MM.1S (cell line): ENCODE measurements at regions not wholly inside any gene's neighbourhood (a gene's known extent, or its start where the extent isn't known, plus 50 kb on each side); places are given as distances from the start of the nearest gene placed in this dataset.
A peak's percentile ranks its signal among the peaks of the same experiment; 100 is the strongest.

Experiments used
- DNase-seq: peaks from one replicate; pipeline ENCODE4 v3.0.0-alpha.2; 2015
- H2AFZ ChIP-seq: fragments of 300-600 bp; sonication (generic); 2 replicates; pipeline ENCODE4 v1.6.0; 2016; ENCODE audit warnings: antibody characterized with exemption, low read length
- H3F3A ChIP-seq: fragments of 300-600 bp; sonication (generic); 2 replicates; pipeline ENCODE4 v1.6.1; 2016; ENCODE audit warnings: mild to moderate bottlenecking, antibody characterized with exemption, low read length, moderate library complexity, mixed read lengths; ENCODE audit not compliant: insufficient read depth
- H3K27ac ChIP-seq: fragments of 300-600 bp; sonication (generic); 2 replicates; pipeline ENCODE4 v1.5.1; 2016; ENCODE audit warnings: mild to moderate bottlenecking, low read length
- H3K27me3 ChIP-seq: fragments of 300-600 bp; sonication (generic); replicated peaks from 2 replicates; pipeline ENCODE4 v1.6.0; 2016; ENCODE audit warnings: low read length; ENCODE audit not compliant: insufficient read depth
- H3K36me3 ChIP-seq: fragments of 300-600 bp; sonication (generic); replicated peaks from 2 replicates; pipeline ENCODE4 v1.6.1; 2016; ENCODE audit warnings: mild to moderate bottlenecking, low read length, mixed read lengths; ENCODE audit not compliant: insufficient read depth
- H3K4me1 ChIP-seq: fragments of 300-600 bp; sonication (generic); 2 replicates; pipeline ENCODE4 v1.6.1; 2016; ENCODE audit warnings: low read length, mixed read lengths
- H3K4me2 ChIP-seq: fragments of 300-600 bp; sonication (generic); 2 replicates; pipeline ENCODE4 v1.6.0; 2016; ENCODE audit warnings: low read depth, low read length
- H3K4me3 ChIP-seq: fragments of 300-600 bp; sonication (generic); 2 replicates; pipeline ENCODE4 v1.5.1; 2016; ENCODE audit warnings: low read length, mixed read lengths
- H3K79me2 ChIP-seq: fragments of 300-600 bp; sonication (generic); 2 replicates; pipeline ENCODE4 v1.6.1; 2016; ENCODE audit warnings: mixed run types, low read length, mixed read lengths
- H3K9ac ChIP-seq: fragments of 300-600 bp; sonication (generic); 2 replicates; pipeline ENCODE4 v1.6.1; 2016; ENCODE audit warnings: low read length, mixed read lengths
- H3K9me2 ChIP-seq: fragments of 300-600 bp; sonication (generic); replicated peaks from 2 replicates; pipeline ENCODE4 v1.6.1; 2016; ENCODE audit warnings: mild to moderate bottlenecking, low read length, mixed read lengths; ENCODE audit not compliant: insufficient read depth
- H3K9me3 ChIP-seq: fragments of 300-600 bp; sonication (generic); replicated peaks from 2 replicates; pipeline ENCODE4 v1.6.1; 2016; ENCODE audit warnings: mild to moderate bottlenecking, low read length, mixed read lengths; ENCODE audit not compliant: insufficient read depth
- H4K20me1 ChIP-seq: fragments of 300-600 bp; sonication (generic); 2 replicates; pipeline ENCODE4 v1.6.1; 2016; ENCODE audit warnings: mild to moderate bottlenecking, low read length, moderate library complexity, mixed read lengths; ENCODE audit not compliant: insufficient read depth
- EZH2 ChIP-seq: fragments of 300-600 bp; sonication (generic); optimal IDR thresholded peaks from 2 replicates; pipeline ENCODE3; 2017; ENCODE audit warnings: low read depth, mild to moderate bottlenecking, antibody characterized with exemption, low read length, mixed read lengths
- EZH2phosphoT487 ChIP-seq: fragments of 300-600 bp; sonication (generic); IDR thresholded peaks from 2 replicates; pipeline ENCODE4 v1.6.1; 2018; ENCODE audit warnings: antibody characterized with exemption, low read length
- TF ChIP-seq, protein P1 (sequence below): fragments of 300-600 bp; sonication (generic); IDR thresholded peaks from 2 replicates; pipeline ENCODE4 v1.5.1; 2016; ENCODE audit warnings: antibody characterized with exemption, low read length, mixed read lengths

DNA sequence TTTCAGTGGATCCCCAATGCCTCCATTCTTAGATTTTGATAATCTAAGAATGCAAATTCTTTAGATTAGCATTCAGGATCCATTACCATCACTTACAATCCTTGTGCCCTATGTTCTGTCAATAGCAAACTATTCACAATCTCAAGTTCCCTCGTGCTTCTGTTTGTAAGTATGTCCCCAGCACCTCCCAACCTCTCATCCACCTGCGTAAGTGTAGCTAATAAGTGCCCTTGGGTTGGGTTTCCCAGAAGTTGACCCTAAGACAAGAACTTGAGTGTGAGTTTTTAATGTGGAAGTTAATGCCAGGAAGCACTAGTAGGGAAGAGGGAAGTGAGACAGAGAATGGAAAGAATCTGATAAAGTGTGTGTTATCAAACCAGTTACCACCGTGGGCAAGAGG lies 72.6 kb upstream of the PAK5 start:
- TF ChIP-seq EZH2 = no peak
- TF ChIP-seq, protein P1, sequence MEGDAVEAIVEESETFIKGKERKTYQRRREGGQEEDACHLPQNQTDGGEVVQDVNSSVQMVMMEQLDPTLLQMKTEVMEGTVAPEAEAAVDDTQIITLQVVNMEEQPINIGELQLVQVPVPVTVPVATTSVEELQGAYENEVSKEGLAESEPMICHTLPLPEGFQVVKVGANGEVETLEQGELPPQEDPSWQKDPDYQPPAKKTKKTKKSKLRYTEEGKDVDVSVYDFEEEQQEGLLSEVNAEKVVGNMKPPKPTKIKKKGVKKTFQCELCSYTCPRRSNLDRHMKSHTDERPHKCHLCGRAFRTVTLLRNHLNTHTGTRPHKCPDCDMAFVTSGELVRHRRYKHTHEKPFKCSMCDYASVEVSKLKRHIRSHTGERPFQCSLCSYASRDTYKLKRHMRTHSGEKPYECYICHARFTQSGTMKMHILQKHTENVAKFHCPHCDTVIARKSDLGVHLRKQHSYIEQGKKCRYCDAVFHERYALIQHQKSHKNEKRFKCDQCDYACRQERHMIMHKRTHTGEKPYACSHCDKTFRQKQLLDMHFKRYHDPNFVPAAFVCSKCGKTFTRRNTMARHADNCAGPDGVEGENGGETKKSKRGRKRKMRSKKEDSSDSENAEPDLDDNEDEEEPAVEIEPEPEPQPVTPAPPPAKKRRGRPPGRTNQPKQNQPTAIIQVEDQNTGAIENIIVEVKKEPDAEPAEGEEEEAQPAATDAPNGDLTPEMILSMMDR = no peak
- Histone ChIP-seq H4K20me1 (no peaks in the 10 kb centered on the region), H3K27me3 (no peaks in the 10 kb centered on the region), H3K79me2 (no peaks in the 10 kb centered on the region), H3K27ac (no peak overlapping the region), H2AFZ (no peak overlapping the region), H3K4me2 (no peak overlapping the region), H3K9me3 (no peaks in the 10 kb centered on the region), H3F3A (no peaks in the 10 kb centered on the region), H3K9me2 (no peaks in the 10 kb centered on the region), H3K4me1 (peaks cover 13% of the 10 kb centered on the region), H3K4me3 (no peak overlapping the region), H3K9ac (no peak overlapping the region), H3K36me3 (no peaks in the 10 kb centered on the region)
- no peak for DNase-seq

DNA sequence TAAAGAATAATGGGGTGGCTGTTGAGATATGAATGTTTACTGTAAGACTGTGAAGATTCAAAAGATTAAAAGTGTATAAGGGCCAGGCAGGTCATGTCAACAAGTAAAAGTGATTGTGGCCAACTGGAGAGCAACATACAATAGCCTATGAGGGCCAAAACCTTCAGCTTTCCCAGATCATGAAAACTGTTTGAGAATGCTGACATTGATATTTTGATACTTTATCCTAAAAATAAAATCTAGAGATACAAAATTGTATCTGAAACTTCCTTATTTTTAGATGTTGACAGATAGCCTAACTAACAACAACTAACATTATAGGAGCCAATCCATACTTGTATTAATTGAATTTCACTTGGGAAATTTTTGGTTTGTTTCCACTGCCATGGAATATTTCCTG lies 70.3 kb upstream of the PAK5 start:
- no peak overlapping the region for H3K27ac ChIP-seq
- H3K9ac ChIP-seq = no peak overlapping the region
- DNase-seq = no peak
- H3K9me3 ChIP-seq = no peaks in the 10 kb centered on the region
- no peaks in the 10 kb centered on the region for H4K20me1 ChIP-seq
- H3K4me2 ChIP-seq = no peak overlapping the region
- no peak overlapping the region for H3K4me3 ChIP-seq
- H3K36me3 ChIP-seq = no peaks in the 10 kb centered on the region
- H3K79me2 ChIP-seq = no peaks in the 10 kb centered on the region
- no peaks in the 10 kb centered on the region for H3K9me2 ChIP-seq
- H3K27me3 ChIP-seq = no peaks in the 10 kb centered on the region
- peaks cover 13% of the 10 kb centered on the region for H3K4me1 ChIP-seq
- H3F3A ChIP-seq = no peaks in the 10 kb centered on the region
- no peak overlapping the region for H2AFZ ChIP-seq
- TF ChIP-seq EZH2 = no peak

DNA sequence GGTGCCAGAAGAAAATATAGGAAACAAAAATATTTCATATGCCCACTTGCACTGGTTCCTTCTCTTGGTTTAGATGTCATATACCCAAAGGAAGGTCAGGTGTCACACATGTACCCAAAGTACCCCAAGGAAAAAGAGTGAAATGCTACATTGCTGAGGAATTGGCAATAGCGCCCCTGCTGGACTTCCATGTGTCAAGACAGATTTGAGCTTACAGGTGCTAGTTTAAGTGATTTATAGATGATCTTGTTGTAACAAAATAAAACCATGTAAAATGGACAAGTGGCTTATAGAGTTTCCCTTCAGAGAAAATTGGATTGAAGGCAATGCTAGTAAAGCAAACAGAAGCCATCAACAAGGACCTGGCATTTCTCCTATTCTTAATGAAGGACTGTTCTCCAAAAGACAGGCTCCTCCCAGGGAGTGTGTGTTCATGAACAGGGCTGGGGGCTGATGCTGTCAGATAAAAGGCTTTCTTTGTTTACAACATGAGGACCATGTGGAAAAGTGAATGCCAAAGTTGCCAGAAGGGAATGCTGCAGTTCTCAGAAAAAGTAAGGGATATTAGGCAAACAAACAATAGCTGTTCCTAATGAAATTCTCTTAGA lies 64.3 kb upstream of the PAK5 start:
- Histone ChIP-seq H3K9ac (no peak overlapping the region), H3K36me3 (no peaks in the 10 kb centered on the region), H3F3A (no peaks in the 10 kb centered on the region), H3K4me2 (no peak overlapping the region), H3K27me3 (no peaks in the 10 kb centered on the region), H3K79me2 (no peaks in the 10 kb centered on the region), H3K4me3 (no peak overlapping the region), H3K27ac (no peak overlapping the region), H4K20me1 (no peaks in the 10 kb centered on the region), H3K9me2 (no peaks in the 10 kb centered on the region), H2AFZ (no peak overlapping the region), H3K4me1 (peaks cover 9% of the 10 kb centered on the region; the same call in 1 of the 2 replicates), H3K9me3 (no peaks in the 10 kb centered on the region)
- TF ChIP-seq EZH2 = no peak
- TF ChIP-seq, protein P1 = peak; percentile 67
- DNase-seq = peak; percentile 33

DNA sequence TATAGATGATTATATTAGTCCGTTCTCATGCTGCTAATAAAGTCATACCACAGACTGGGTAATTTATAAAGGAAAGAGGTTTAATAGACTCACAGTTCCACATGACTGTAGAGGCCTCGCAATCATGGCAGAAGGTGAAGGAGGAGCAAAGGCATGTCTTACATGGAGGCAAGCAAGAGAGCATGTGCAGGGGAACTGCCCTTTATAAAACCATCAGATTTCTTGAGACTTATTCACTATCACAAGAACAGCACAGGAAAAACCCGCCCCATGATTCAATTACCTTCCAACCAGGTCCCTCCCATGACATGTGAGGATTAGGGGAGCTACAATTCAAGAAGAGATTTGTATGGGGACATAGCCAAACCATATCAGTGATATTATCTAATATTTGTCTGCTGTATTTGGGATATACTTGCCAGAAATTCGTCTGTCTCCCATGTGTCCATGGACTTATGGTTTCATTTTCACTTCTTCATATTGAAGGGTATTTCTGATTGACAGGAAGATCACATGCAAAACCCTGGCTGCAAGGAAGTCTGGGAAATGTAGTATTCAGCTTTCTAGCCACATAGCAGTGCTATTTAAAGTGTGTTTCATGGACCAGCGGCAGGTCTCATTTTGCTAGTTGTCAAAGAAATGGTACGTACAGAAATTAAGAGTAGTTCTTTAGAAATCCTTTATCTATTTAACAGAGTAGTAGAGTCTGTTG lies 50.5 kb upstream of the PAK5 start:
- peak overlapping the region; percentile 27 for H3K4me2 ChIP-seq
- DNase-seq = peak; percentile 86
- H4K20me1 ChIP-seq = no peaks in the 10 kb centered on the region
- TF ChIP-seq EZH2 (no peak), EZH2phosphoT487 (no peak)
- TF ChIP-seq, protein P1 = no peak
- H3K4me1 ChIP-seq = no peaks in the 10 kb centered on the region
- H3K36me3 ChIP-seq = no peaks in the 10 kb centered on the region
- H3K9me2 ChIP-seq = no peaks in the 10 kb centered on the region
- H3K4me3 ChIP-seq = peak overlapping the region; percentile 45
- no peaks in the 10 kb centered on the region for H3K9me3 ChIP-seq
- H3K9ac ChIP-seq = no peak overlapping the region; the same call in 1 of the 2 replicates
- H3K27me3 ChIP-seq = no peaks in the 10 kb centered on the region
- H2AFZ ChIP-seq = peak overlapping the region; percentile 69
- H3K27ac ChIP-seq = peak overlapping the region; percentile 1; the same call in 1 of the 2 replicates
- H3F3A ChIP-seq = no peaks in the 10 kb centered on the region
- no peaks in the 10 kb centered on the region for H3K79me2 ChIP-seq
